ENCODE measurements at regions not wholly inside any gene's neighbourhood (a gene's known extent, or its start where the extent isn't known, plus 50 kb on each side); places are given as distances from the start of the nearest gene placed in this dataset.

- Histone ChIP-seq H3K79me2 (ENCODE audit: low read length) (no peaks in the 10 kb centered on the region), H3K27me3 (ENCODE audit: low read depth, low read length) (peaks cover 42% of the 10 kb centered on the region), H3K9ac (ENCODE audit: low read length) (no peak overlapping the region), H3K36me3 (replicated peaks; ENCODE audit: low read depth, low read length) (no peaks in the 10 kb centered on the region), H3K27ac (ENCODE audit: low read length) (no peak overlapping the region), H3K9me3 (ENCODE audit: insufficient read depth, low read length) (no peaks in the 10 kb centered on the region), H4K20me1 (ENCODE audit: insufficient read depth, low read length) (no peaks in the 10 kb centered on the region), H2AFZ (ENCODE audit: low read depth, low read length) (no peak overlapping the region), H3K4me2 (ENCODE audit: low read length) (no peak overlapping the region), H3K4me1 (ENCODE audit: low read length) (no peaks in the 10 kb centered on the region), H3K4me3 (ENCODE audit: low read length) (no peak overlapping the region)
- TF ChIP-seq CTCF (IDR thresholded peaks at IDR 0.05; ENCODE audit: low read depth, low read length) (no peak), EZH2phosphoT487 (IDR thresholded peaks at IDR 0.05; ENCODE audit: low read depth) (no peak)
These were observed 87.7 kb upstream of the RTL6 start for GRCh38 chr22:44585559-44586350.

GRCh38 chr22:44584256-44584902 is 86.3 kb upstream of the RTL6 start:
- Histone ChIP-seq H3K36me3 (replicated peaks; ENCODE audit: low read depth, low read length) (no peaks in the 10 kb centered on the region), H3K4me1 (ENCODE audit: low read length) (no peaks in the 10 kb centered on the region), H2AFZ (ENCODE audit: low read depth, low read length) (no peak overlapping the region), H4K20me1 (ENCODE audit: insufficient read depth, low read length) (no peaks in the 10 kb centered on the region), H3K79me2 (ENCODE audit: low read length) (no peaks in the 10 kb centered on the region), H3K9ac (ENCODE audit: low read length) (no peak overlapping the region), H3K27me3 (ENCODE audit: low read depth, low read length) (peaks cover 44% of the 10 kb centered on the region), H3K4me2 (ENCODE audit: low read length) (no peak overlapping the region), H3K4me3 (ENCODE audit: low read length) (no peak overlapping the region), H3K27ac (ENCODE audit: low read length) (no peak overlapping the region), H3K9me3 (ENCODE audit: insufficient read depth, low read length) (no peaks in the 10 kb centered on the region)
- no peak for TF ChIP-seq CTCF (IDR thresholded peaks at IDR 0.05; ENCODE audit: low read depth, low read length)
- TF ChIP-seq EZH2phosphoT487 (IDR thresholded peaks at IDR 0.05; ENCODE audit: low read depth) = no peak

GRCh38 chr22:44583854-44584253 is 85.8 kb upstream of the RTL6 start:
- Histone ChIP-seq H3K4me2 (ENCODE audit: low read length) (no peak overlapping the region), H3K36me3 (replicated peaks; ENCODE audit: low read depth, low read length) (no peaks in the 10 kb centered on the region), H2AFZ (ENCODE audit: low read depth, low read length) (no peak overlapping the region), H4K20me1 (ENCODE audit: insufficient read depth, low read length) (no peaks in the 10 kb centered on the region), H3K9me3 (ENCODE audit: insufficient read depth, low read length) (no peaks in the 10 kb centered on the region), H3K27me3 (ENCODE audit: low read depth, low read length) (peaks cover 46% of the 10 kb centered on the region), H3K4me1 (ENCODE audit: low read length) (no peaks in the 10 kb centered on the region), H3K4me3 (ENCODE audit: low read length) (no peak overlapping the region), H3K79me2 (ENCODE audit: low read length) (no peaks in the 10 kb centered on the region), H3K9ac (ENCODE audit: low read length) (no peak overlapping the region), H3K27ac (ENCODE audit: low read length) (no peak overlapping the region)
- TF ChIP-seq EZH2phosphoT487 (IDR thresholded peaks at IDR 0.05; ENCODE audit: low read depth) = no peak
- TF ChIP-seq CTCF (IDR thresholded peaks at IDR 0.05; ENCODE audit: low read depth, low read length) = no peak

GRCh38 chr22:44583061-44583760 is 85.2 kb upstream of the RTL6 start:
- H3K4me3 ChIP-seq (ENCODE audit: low read length) = no peak overlapping the region
- no peak overlapping the region for H2AFZ ChIP-seq (ENCODE audit: low read depth, low read length)
- no peaks in the 10 kb centered on the region for H3K36me3 ChIP-seq (replicated peaks; ENCODE audit: low read depth, low read length)

More at GRCh38 chr22:44583061-44583760, 85.2 kb upstream of the RTL6 start:
- Histone ChIP-seq H3K79me2 (ENCODE audit: low read length) (no peaks in the 10 kb centered on the region), H3K9ac (ENCODE audit: low read length) (no peak overlapping the region), H3K9me3 (ENCODE audit: insufficient read depth, low read length) (no peaks in the 10 kb centered on the region), H3K4me1 (ENCODE audit: low read length) (no peaks in the 10 kb centered on the region), H4K20me1 (ENCODE audit: insufficient read depth, low read length) (no peaks in the 10 kb centered on the region), H3K27ac (ENCODE audit: low read length) (no peak overlapping the region), H3K4me2 (ENCODE audit: low read length) (no peak overlapping the region), H3K27me3 (ENCODE audit: low read depth, low read length) (peaks cover 53% of the 10 kb centered on the region)
- TF ChIP-seq EZH2phosphoT487 (IDR thresholded peaks at IDR 0.05; ENCODE audit: low read depth) (no peak), CTCF (IDR thresholded peaks at IDR 0.05; ENCODE audit: low read depth, low read length) (no peak)

All from OCI-LY3 (cell line).